ENCODE measurements at regions not wholly inside any gene's neighbourhood (a gene's known extent, or its start where the extent isn't known, plus 50 kb on each side); places are given as distances from the start of the nearest gene placed in this dataset.

DNA sequence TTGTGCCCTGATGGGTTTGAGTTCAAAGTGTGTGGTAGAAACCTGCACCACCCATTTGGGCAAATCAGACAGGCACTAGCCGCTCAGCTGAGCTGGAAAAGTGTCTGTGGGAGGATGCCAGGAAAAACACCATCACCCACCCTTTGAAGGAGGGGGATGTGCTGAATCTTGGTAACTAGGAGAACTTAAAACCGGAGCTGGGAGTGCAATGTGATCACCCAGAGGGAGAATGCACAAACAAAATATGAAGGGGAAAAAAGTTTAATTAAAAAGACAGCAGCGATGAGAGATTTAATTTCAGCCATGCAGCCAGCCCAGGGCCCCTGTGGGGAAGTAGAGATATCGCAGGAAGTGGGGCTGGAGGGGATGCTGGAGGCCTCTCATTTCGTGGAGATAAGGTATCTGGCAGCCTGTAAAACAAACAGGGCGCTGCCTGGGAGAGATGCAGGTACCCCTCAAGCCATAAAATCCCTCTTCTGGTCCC, 86.8 kb upstream of the BCAR3 start:
- TF ChIP-seq, protein P1, sequence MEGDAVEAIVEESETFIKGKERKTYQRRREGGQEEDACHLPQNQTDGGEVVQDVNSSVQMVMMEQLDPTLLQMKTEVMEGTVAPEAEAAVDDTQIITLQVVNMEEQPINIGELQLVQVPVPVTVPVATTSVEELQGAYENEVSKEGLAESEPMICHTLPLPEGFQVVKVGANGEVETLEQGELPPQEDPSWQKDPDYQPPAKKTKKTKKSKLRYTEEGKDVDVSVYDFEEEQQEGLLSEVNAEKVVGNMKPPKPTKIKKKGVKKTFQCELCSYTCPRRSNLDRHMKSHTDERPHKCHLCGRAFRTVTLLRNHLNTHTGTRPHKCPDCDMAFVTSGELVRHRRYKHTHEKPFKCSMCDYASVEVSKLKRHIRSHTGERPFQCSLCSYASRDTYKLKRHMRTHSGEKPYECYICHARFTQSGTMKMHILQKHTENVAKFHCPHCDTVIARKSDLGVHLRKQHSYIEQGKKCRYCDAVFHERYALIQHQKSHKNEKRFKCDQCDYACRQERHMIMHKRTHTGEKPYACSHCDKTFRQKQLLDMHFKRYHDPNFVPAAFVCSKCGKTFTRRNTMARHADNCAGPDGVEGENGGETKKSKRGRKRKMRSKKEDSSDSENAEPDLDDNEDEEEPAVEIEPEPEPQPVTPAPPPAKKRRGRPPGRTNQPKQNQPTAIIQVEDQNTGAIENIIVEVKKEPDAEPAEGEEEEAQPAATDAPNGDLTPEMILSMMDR (conservative IDR thresholded peaks at IDR 0.05): no peak
- TF ChIP-seq ZFX (IDR thresholded peaks at IDR 0.05): no peak
